SK-N-MC (cell line): ENCODE measurements at regions not wholly inside any gene's neighbourhood (a gene's known extent, or its start where the extent isn't known, plus 50 kb on each side); places are given as distances from the start of the nearest gene placed in this dataset.

Source experiments
- EZH2 ChIP-seq: fragments of 200-600 bp; sonication (generic); IDR thresholded peaks from one replicate; pipeline ENCODE4 v1.6.1; 2017; ENCODE audit warnings: antibody characterized with exemption
- POLR2AphosphoS5 ChIP-seq: IDR thresholded peaks from 2 replicates; pipeline ENCODE4 v1.6.1; 2012; ENCODE audit warnings: mild to moderate bottlenecking, low read depth, low read length, borderline replicate concordance

DNA sequence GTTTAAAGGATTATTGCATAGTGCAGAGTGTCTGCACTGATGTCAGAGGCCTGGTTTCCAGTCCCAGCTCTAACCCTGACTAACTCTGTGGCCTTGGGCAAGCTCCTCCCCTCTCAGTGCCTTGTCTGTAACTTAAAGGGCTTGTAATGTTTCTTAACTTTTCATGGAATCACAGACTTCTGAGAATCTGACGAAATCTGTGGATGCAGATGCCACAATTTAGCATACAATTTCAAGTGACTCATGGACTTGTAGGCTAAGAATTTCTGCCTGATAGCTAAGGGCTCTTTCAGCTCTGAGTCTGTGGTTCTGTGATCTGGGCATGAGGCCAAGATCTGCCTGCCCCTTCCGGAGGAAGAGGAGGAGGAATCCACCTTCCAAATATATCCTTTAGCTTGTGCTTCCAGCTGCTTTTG lies 236.9 kb downstream of the AR start:
- TF ChIP-seq POLR2AphosphoS5, result no peak; the same call in 1 of the 2 replicates
- no peak for TF ChIP-seq EZH2
